ENCODE measurements at regions not wholly inside any gene's neighbourhood (a gene's known extent, or its start where the extent isn't known, plus 50 kb on each side); places are given as distances from the start of the nearest gene placed in this dataset.
"Not testable (repeated sequence)": the region's sequence is repeated elsewhere in the genome, so short reads cannot be mapped to it uniquely, and the experiment has no call there.

- no peak for DNase-seq (ENCODE audit: low read depth in 2 of 2)
Measured at GRCh38 chr16:79407005-79407404, 193.5 kb downstream of the MAF start.

DNA sequence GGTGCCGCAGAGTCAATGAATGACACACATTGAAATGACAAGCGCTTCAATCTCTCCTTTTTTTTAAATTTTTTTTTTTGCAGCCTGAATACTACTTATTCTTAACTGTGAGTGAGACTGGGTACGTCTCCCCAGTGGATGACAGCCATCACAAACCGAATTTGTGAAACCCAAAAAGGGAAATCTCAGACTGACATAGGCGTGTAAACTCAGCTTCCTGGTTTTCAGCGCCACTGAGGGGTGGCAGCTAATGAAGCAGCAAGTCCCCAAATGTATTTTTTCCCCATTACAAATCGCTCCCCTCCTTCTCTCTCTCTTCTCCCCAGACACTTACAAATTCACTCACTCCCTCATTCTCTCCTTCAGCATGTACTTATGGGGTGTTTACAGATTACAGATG is 196.0 kb downstream of the MAF start:
- DNase-seq (ENCODE audit: low read depth in 2 of 2), result no peak

DNA sequence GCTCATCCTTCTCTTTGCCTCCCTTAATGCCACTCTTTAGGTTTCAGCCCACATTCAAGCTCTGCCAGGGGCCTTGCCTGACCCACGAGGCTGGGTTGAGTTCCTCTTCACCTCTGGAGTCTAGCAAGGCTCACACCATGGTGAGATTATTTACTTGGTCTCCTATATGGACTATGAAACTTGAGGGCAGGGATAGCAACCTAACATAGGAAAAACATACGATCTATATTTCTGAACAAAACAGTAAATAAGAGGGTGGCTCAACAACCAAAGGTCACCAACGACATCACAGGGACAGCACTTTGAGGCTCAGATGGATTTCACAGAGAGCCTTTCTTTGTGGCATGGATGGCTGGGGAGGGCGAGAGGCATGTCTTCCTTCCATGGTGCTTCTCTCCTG is 197.0 kb downstream of the MAF start:
- DNase-seq (ENCODE audit: low read depth in 2 of 2), result no peak

DNA sequence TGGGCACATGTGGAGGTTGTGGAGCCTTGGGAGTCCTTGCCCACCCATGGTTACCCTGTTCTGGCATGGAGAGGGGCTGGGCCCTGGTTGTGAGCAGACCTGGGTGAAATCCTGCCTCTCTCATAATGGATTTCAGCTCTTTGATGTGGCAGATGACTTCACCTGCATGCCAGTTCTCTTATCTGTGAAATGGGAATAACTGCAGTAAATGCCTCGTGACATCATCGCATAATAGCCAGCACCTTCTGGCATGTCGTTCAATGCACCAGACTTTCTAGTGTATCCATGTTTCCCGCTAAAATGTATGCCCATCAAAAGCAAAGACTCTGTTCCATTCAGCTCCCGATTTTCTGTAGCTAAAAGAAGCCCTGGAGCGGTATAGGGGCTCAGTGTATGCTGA is 197.6 kb downstream of the MAF start:
- DNase-seq (ENCODE audit: low read depth in 2 of 2), result no peak

- DNase-seq (ENCODE audit: low read depth in 2 of 2), result no peak
Measured at GRCh38 chr16:79402356-79402755, 198.2 kb downstream of the MAF start.

DNA sequence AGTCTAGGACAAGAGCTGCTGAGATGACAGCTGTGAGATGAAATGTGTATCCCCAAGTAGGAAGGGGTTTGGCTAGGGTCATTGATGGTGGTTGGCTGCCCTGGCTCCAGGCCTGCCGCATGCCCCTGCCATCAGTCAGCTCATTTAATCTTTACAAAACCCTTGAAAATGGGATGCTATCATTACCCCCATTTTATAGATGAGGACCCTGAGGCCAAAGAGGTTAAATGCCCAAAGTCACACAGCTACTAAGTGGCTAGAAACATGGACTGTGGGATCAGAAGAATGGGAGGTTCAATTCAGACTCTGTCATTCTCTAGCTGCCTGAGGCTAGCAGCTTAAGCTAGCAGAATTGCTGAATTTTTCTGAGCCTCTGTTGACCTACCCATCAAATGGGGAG is 198.8 kb downstream of the MAF start:
- no peak for DNase-seq (ENCODE audit: low read depth in 2 of 2)

DNA sequence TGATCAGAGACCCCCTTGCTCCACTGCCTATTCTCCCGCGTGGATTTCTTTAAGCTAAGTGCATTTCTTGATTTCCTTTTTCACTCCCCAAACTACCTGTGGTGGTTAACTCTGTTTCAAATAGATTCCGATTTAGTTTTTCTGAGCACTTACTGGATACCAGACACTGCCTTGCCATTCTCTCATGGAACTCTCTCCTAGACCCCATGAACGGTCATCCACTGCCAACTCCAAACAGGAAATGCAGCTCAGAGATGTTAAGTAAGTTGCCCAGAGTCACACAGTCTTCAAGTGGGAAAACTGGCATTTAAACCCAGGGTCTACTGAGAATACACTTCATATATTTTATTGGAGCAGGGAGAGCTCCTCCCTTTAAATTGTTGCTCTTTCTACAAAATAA is 199.4 kb downstream of the MAF start:
- DNase-seq (ENCODE audit: low read depth in 2 of 2), result no peak

DNA sequence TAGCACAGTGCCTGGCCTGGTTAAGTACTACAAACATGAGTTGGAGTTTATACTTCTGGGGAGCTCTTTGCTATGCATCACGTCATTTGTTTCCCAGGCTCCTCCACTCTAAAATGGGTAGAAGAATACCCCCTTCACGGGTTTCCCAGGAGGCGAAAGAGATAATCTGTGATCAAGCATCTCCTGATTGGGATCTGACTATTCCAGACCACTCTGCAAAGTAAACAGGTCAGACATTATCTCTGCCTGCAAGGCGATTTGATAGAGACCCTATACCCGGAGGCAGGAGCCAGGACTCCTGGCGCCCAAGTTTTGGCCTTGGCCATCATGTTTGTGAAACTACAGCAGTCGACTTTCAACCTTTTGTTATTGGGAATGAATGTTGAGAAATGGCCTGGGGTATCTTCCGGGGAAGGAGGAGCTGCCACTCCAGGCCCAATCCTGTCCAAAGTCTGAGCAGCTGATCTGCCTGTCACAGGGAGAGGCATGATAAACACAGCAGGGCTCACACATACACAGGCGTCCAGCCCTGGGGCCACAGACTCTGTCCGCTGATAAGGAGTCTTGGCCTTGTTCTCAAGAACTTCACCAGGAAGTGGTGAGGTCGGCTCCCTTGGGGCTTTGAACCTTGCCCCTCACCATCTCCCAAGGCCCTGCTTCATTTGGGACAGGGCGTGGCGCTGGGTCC is 199.9 kb downstream of the MAF start:
- no peak for DNase-seq (ENCODE audit: low read depth in 2 of 2)

GRCh38 chr16:79395591-79395990 is 204.9 kb downstream of the MAF start:
- DNase-seq (ENCODE audit: low read depth in 2 of 2), result no peak

GRCh38 chr16:79394206-79394605 is 206.3 kb downstream of the MAF start:
- no peak for DNase-seq (ENCODE audit: low read depth in 2 of 2)

DNA sequence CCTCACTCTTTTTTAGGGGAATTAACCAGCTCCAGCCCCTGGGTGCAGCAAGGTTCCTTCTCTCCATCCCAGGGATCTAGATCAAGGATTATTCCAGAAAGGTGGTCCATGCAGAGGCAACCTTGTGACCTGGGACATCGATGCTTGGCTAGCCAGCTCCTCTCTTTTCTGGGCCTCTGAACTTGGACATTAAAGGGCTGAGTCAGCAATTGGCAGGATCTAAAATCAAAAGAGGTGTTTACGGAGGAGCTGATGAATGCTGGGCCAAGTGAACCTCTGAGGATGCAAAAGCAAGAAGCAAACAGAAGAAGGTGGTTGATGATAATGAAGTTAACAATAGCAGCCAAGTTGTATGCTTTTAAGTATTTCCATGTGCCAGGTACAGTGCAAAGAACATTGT is 207.0 kb downstream of the MAF start:
- DNase-seq (ENCODE audit: low read depth in 2 of 2), result no peak

- no peak for DNase-seq (ENCODE audit: low read depth in 2 of 2)
Measured at GRCh38 chr16:79393127-79393526, 207.4 kb downstream of the MAF start.

- DNase-seq (ENCODE audit: low read depth in 2 of 2), result no peak
Measured at GRCh38 chr16:79392081-79392480, 208.5 kb downstream of the MAF start.

DNA sequence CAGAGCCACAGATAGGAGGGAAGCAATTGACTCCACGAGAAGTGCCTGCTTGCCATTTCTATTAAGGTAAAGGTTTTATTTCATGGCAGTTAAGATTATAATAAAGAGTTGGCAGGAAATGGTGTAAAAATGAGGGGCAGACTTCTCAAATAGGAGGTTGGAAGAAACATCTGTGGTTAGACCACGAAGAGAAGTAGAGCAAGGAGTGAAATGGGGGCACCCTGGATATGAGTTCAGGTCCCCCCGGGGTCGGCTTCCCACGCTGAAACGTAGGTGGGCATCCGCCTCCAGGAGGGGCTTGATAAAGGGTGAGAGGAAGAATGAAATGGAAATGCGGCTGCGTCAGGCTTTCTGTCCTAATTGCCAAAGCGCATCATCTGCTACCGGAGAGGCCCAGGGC is 209.1 kb downstream of the MAF start:
- no peak for DNase-seq (ENCODE audit: low read depth in 2 of 2)

DNA sequence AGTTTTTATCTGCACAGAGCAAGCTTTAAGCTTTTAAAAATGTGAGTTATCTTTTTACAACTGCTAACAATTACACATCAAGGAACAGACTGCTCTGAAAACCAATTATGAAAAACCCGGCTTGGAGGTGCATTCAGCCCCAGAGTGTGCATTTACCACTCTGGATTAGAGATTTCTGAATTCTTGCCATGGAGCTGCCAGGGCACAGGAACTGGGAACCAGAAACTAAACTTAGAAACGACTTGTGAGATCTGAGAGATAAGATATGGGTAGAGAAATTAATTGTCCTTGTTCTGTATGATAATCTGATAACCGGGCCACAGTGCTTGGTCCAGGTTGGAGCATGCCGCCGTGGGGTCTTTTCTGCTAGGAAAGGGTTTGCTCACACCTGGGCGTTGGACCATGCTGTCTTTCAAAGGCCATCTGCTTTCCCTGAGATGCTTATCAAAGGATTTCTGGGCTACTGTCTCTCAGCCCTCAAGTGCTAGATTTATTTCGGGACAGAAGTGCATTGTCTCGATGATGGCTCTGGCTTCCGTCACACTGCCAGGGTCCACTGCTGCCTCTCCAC is 210.0 kb downstream of the MAF start:
- DNase-seq (ENCODE audit: low read depth in 2 of 2), result no peak

- DNase-seq (ENCODE audit: low read depth in 2 of 2), result no peak
Measured at GRCh38 chr16:79388396-79388795, 212.1 kb downstream of the MAF start.

DNA sequence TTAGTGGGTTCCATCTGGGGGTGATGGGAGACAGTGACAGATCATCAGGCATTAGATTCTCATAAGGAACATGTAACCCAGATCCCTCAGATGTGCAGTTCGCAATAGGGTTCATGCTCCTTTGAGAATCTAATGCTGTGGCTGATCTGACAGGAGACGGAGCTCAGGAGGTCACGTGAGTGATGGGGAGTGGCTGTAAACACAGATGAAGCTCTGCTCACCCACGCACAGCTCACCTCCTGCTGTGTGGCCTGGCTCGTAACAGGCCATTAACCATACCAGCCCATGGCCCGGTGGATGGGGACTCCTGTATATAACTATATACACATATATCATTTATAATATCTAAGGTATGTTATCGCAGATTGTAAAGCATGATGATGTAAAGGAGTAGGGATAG is 214.2 kb downstream of the MAF start:
- DNase-seq (ENCODE audit: low read depth in 2 of 2), result no peak

GRCh38 chr16:79381603-79382042 is 218.9 kb downstream of the MAF start:
- DNase-seq (ENCODE audit: low read depth in 2 of 2), result no peak

GRCh38 chr16:79380995-79381602 is 219.4 kb downstream of the MAF start:
- DNase-seq (ENCODE audit: low read depth in 2 of 2), result no peak

DNA sequence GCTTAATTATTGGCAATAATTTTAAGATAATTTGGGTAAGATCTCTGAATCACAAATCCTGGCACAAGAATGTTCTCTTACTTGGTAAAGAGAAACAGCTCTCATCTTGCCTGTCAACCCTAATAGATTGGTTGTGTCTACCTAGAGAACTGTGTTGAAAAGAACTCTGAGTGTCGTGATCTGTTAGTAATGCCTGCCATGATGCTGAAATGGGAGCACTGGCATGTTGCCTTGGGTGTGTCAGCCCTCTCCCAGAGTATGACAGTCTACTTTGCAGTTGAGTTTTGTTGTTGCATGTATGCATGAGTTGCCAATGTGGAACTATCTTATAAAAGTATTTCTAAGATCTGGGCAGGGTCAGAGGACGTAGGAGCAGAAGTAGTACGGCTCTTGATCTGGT is 221.4 kb downstream of the MAF start:
- no peak for DNase-seq (ENCODE audit: low read depth in 2 of 2)

GRCh38 chr16:79377082-79377481 is 223.5 kb downstream of the MAF start:
- DNase-seq (ENCODE audit: low read depth in 2 of 2), result not testable (repeated sequence)

GRCh38 chr16:79375351-79375750 is 225.2 kb downstream of the MAF start:
- no peak for DNase-seq (ENCODE audit: low read depth in 2 of 2)

DNA sequence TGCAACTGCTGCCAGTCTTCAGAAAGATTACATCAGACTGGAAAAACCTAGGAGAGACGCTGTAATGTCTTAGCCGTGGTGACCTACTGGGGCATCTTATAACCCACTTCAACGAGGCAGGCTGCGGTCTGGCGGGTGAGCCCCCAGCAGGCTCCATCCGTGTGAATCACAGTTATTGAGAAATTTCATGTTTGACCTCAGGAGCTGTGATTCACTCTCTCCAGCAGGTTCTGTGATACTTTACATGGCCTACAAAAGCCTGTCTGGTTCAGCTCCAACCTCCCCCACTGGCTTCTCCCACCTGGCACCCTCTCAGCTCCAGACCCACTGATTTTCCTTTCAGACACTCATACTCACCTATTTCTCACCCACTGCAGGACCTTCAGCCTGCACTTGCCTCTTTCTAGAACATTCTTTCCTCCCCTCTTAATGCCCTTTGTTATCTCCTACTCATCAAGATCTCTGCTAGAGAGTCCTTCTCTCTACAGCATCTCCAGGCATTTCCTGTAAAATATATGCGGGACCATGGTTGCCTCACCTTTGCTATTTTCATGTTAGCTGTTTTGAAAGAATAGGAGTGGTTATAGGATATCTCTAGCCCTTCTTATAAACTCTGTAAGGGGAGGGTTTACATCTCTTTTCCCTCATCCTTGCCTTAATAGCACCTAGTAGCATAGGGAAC is 227.9 kb downstream of the MAF start:
- no peak for DNase-seq (ENCODE audit: low read depth in 2 of 2)

Data from stimulated activated CD8-positive, alpha-beta memory T cell treated with anti-CD3 and anti-CD28 coated beads, Interleukin-2, amount 100 ng/mL, for 1 hour (primary cell).